ENCODE measurements at regions not wholly inside any gene's neighbourhood (a gene's known extent, or its start where the extent isn't known, plus 50 kb on each side); places are given as distances from the start of the nearest gene placed in this dataset.

DNA sequence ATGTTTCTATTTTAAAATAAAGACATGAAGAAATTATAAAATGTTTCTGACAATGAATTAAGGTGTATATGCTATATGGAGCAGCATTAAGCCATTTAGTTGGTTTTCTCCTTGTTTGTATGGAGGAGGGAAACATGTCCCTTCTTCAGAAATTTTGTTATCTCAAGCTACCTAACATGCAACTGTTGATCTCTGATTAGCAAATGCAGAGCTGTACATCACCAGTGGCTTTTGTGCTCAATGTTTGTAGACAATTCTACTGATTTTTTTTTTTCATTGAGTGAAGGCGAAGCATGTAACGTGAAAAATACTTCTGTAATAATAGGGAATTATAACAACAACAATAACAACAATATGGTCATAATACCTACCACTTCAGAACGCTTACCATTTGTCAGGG is 463.7 kb downstream of the PLPP3 start:
- CTCF ChIA-PET = no interaction called here
- no TSS peak for BruUV-seq (replicated peaks)
- POLR2A ChIA-PET (ENCODE audit: unreplicated experiment) = no interaction called here
- intact Hi-C loops (cut with micrococcal nuclease) = no loop called here
- no peaks in the 10 kb centered on the region for H3K9me3 ChIP-seq (ENCODE audit: low read length)
- no peak for DNase-seq
- H3K4me1 ChIP-seq (ENCODE audit: insufficient read depth, low read length) = 0 out of 2 replicates have a peak, but pooled peaks cover 6% of the 10 kb centered on the region
- H3K36me3 ChIP-seq (ENCODE audit: low read depth, low read length) = no peaks in the 10 kb centered on the region
- no peak overlapping the region for H3K4me2 ChIP-seq (ENCODE audit: low read length)
- H3K9me2 ChIP-seq (replicated peaks; ENCODE audit: low read length) = no peaks in the 10 kb centered on the region
- no peaks in the 10 kb centered on the region for H3K79me2 ChIP-seq (ENCODE audit: low read length)
- ATAC-seq = no peak
- TF ChIP-seq, protein P1, sequence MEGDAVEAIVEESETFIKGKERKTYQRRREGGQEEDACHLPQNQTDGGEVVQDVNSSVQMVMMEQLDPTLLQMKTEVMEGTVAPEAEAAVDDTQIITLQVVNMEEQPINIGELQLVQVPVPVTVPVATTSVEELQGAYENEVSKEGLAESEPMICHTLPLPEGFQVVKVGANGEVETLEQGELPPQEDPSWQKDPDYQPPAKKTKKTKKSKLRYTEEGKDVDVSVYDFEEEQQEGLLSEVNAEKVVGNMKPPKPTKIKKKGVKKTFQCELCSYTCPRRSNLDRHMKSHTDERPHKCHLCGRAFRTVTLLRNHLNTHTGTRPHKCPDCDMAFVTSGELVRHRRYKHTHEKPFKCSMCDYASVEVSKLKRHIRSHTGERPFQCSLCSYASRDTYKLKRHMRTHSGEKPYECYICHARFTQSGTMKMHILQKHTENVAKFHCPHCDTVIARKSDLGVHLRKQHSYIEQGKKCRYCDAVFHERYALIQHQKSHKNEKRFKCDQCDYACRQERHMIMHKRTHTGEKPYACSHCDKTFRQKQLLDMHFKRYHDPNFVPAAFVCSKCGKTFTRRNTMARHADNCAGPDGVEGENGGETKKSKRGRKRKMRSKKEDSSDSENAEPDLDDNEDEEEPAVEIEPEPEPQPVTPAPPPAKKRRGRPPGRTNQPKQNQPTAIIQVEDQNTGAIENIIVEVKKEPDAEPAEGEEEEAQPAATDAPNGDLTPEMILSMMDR (conservative IDR thresholded peaks at IDR 0.05; ENCODE audit: low read depth, low read length) = no peak
- TF ChIP-seq EZH2phosphoT487 (IDR thresholded peaks at IDR 0.05; ENCODE audit: borderline replicate concordance, low read length) = no peak
- TF ChIP-seq EZH2 (IDR thresholded peaks at IDR 0.05; ENCODE audit: low read length, unreplicated experiment) = no peak
- H4K20me1 ChIP-seq (ENCODE audit: low read length) = no peaks in the 10 kb centered on the region
- H2AFZ ChIP-seq (ENCODE audit: low read length) = no peak overlapping the region
- no peak overlapping the region for H3K4me3 ChIP-seq (ENCODE audit: low read length)
- no peaks in the 10 kb centered on the region for H3K27me3 ChIP-seq (ENCODE audit: low read length)
- no peak overlapping the region for H3K9ac ChIP-seq (ENCODE audit: low read length)
- no peaks in the 10 kb centered on the region for H3F3A ChIP-seq (ENCODE audit: low read length, unreplicated experiment)
- no peak overlapping the region for H3K27ac ChIP-seq (ENCODE audit: low read length)

DNA sequence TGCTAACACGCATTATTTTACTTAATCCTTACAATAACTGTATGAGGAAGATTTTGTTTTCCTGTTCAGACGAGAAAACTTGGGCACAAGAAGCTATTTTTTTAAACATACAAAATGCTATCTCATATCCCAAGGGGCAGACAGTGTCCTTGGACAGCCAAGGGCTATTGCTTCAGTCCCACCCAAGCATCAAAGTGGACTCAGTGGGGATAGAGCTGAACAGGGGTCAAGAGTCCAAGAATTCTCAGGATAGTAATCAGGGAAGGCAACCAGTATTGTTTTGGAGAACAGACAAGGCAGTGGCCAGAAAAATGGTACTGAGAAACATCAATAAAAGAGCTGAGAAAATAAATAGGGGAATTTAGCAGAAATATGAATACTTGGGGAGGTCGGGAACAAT is 465.7 kb downstream of the PLPP3 start:
- H2AFZ ChIP-seq (ENCODE audit: low read length) = no peak overlapping the region
- H4K20me1 ChIP-seq (ENCODE audit: low read length) = no peaks in the 10 kb centered on the region
- CTCF ChIA-PET = no interaction called here
- H3K9ac ChIP-seq (ENCODE audit: low read length) = no peak overlapping the region
- H3K9me2 ChIP-seq (replicated peaks; ENCODE audit: low read length) = no peaks in the 10 kb centered on the region
- TF ChIP-seq EZH2 (IDR thresholded peaks at IDR 0.05; ENCODE audit: low read length, unreplicated experiment) (no peak), EZH2phosphoT487 (IDR thresholded peaks at IDR 0.05; ENCODE audit: borderline replicate concordance, low read length) (no peak)
- TF ChIP-seq, protein P1 (conservative IDR thresholded peaks at IDR 0.05; ENCODE audit: low read depth, low read length) = no peak
- no peaks in the 10 kb centered on the region for H3K79me2 ChIP-seq (ENCODE audit: low read length)
- no peak for ATAC-seq
- no peaks in the 10 kb centered on the region for H3F3A ChIP-seq (ENCODE audit: low read length, unreplicated experiment)
- no peak for DNase-seq
- no peaks in the 10 kb centered on the region for H3K36me3 ChIP-seq (ENCODE audit: low read depth, low read length)
- H3K4me2 ChIP-seq (ENCODE audit: low read length) = no peak overlapping the region
- no TSS peak for BruUV-seq (replicated peaks)
- no peaks in the 10 kb centered on the region for H3K4me1 ChIP-seq (ENCODE audit: insufficient read depth, low read length)
- no peak overlapping the region for H3K27ac ChIP-seq (ENCODE audit: low read length)
- H3K27me3 ChIP-seq (ENCODE audit: low read length) = no peaks in the 10 kb centered on the region
- intact Hi-C loops (cut with micrococcal nuclease) = no loop called here
- POLR2A ChIA-PET (ENCODE audit: unreplicated experiment) = no interaction called here
- no peaks in the 10 kb centered on the region for H3K9me3 ChIP-seq (ENCODE audit: low read length)
- H3K4me3 ChIP-seq (ENCODE audit: low read length) = no peak overlapping the region

DNA sequence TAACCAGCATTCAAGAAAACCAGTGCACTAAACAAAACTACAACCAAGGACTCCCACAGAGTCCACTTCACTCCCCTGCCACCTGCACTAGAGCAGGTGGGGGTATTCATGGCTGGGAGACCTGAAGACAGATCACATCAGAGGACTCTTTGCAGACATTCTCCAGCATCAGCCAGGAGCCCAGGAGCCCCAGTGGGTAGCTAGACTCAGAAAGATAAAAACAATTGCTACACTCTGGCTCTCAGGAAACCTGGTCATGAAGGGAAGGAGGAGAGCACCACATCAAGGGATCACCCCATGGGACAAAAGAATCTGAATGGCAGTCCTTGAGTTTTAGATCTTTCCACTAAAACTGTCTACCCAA is 472.1 kb downstream of the PLPP3 start:
- no peaks in the 10 kb centered on the region for H4K20me1 ChIP-seq (ENCODE audit: low read length)
- ATAC-seq = no peak
- TF ChIP-seq EZH2phosphoT487 (IDR thresholded peaks at IDR 0.05; ENCODE audit: borderline replicate concordance, low read length) (no peak), EZH2 (IDR thresholded peaks at IDR 0.05; ENCODE audit: low read length, unreplicated experiment) (no peak)
- TF ChIP-seq, protein P1 (conservative IDR thresholded peaks at IDR 0.05; ENCODE audit: low read depth, low read length) = no peak
- POLR2A ChIA-PET (ENCODE audit: unreplicated experiment) = no interaction called here
- H3K4me2 ChIP-seq (ENCODE audit: low read length) = no peak overlapping the region
- CTCF ChIA-PET = no interaction called here
- H3K79me2 ChIP-seq (ENCODE audit: low read length) = no peaks in the 10 kb centered on the region
- no peaks in the 10 kb centered on the region for H3K9me2 ChIP-seq (replicated peaks; ENCODE audit: low read length)
- intact Hi-C loops (cut with micrococcal nuclease) = no loop called here
- H3K9me3 ChIP-seq (ENCODE audit: low read length) = peaks cover 13% of the 10 kb centered on the region; the same call in 1 of the 2 replicates
- no peaks in the 10 kb centered on the region for H3K27me3 ChIP-seq (ENCODE audit: low read length)
- no peak for DNase-seq
- H3K4me1 ChIP-seq (ENCODE audit: insufficient read depth, low read length) = no peaks in the 10 kb centered on the region
- no peak overlapping the region for H3K27ac ChIP-seq (ENCODE audit: low read length)
- no peak overlapping the region for H3K9ac ChIP-seq (ENCODE audit: low read length)
- no TSS peak for BruUV-seq (replicated peaks)
- 0 out of 2 replicates have a peak, but pooled peaks cover 3% of the 10 kb centered on the region for H3K36me3 ChIP-seq (ENCODE audit: low read depth, low read length)
- H2AFZ ChIP-seq (ENCODE audit: low read length) = no peak overlapping the region
- H3F3A ChIP-seq (ENCODE audit: low read length, unreplicated experiment) = no peaks in the 10 kb centered on the region
- H3K4me3 ChIP-seq (ENCODE audit: low read length) = no peak overlapping the region
